Adrenal gland (tissue), 5 donors: ENCODE measurements at regions not wholly inside any gene's neighbourhood (a gene's known extent, or its start where the extent isn't known, plus 50 kb on each side); places are given as distances from the start of the nearest gene placed in this dataset.

Source experiments
- POLR2A ChIP-seq, 2 donors: fragments of 450-650 bp; IDR thresholded peaks; one replicate each; pipeline ENCODE4 v1.6.1; 2017; ENCODE audit warnings: antibody characterized with exemption in 2 of 2, mild to moderate bottlenecking in 2 of 2, moderate library complexity in 1 of 2
- TF ChIP-seq, protein P1 (sequence below), 6 experiments: fragments of 450-650 bp in 4 of 6; fragments of 200-600 bp in 2 of 6; sonication (generic) in 1 of 6; IDR thresholded peaks; 1 replicate in 5 of 6; 2 replicates in 1 of 6; pipeline versions ENCODE4 v1.5.1 to v1.8.0; 2016 to 2021; ENCODE audit warnings: antibody characterized with exemption in 6 of 6, mild to moderate bottlenecking in 2 of 6, moderate library complexity in 1 of 6
- donor health status: DM: no; HTN: no; CAD: no.

DNA sequence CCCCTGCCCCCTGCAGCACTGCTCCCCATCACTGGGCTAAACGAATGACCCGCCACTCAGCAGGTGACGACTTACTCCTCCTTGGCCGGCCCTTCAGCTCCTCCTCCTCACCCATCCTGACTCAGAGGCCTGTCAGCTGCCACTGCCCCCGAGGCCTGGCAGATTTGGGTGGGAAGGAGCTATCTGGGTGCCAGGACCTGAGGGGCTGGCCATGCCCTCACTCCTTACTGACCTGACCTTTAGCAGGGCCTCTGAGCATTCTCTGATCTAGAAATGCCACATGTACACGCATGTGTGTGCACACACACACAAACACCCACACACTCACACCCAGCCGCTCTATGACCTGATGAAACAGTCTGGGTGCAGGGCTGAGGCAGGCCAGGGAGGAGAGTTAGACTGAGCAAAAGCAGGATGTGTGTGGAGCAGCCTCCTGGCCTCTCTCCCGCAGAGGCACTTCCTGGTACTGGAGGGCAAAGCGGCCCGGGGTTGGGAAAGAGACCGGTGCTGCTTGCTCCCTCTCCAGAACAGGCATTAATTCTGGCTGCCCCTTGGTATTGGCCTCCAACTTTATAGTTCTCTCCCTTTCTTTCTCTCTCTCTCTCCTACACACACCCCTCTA, 68.0 kb downstream of the ZFP36L2 start:
- TF ChIP-seq, protein P1, sequence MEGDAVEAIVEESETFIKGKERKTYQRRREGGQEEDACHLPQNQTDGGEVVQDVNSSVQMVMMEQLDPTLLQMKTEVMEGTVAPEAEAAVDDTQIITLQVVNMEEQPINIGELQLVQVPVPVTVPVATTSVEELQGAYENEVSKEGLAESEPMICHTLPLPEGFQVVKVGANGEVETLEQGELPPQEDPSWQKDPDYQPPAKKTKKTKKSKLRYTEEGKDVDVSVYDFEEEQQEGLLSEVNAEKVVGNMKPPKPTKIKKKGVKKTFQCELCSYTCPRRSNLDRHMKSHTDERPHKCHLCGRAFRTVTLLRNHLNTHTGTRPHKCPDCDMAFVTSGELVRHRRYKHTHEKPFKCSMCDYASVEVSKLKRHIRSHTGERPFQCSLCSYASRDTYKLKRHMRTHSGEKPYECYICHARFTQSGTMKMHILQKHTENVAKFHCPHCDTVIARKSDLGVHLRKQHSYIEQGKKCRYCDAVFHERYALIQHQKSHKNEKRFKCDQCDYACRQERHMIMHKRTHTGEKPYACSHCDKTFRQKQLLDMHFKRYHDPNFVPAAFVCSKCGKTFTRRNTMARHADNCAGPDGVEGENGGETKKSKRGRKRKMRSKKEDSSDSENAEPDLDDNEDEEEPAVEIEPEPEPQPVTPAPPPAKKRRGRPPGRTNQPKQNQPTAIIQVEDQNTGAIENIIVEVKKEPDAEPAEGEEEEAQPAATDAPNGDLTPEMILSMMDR (IDR thresholded peaks at IDR 0.05): peak in 1 of 6 experiments; percentile 19
- no peak for TF ChIP-seq POLR2A (IDR thresholded peaks at IDR 0.05)
